GM21737 (cell line): ENCODE measurements at regions not wholly inside any gene's neighbourhood (a gene's known extent, or its start where the extent isn't known, plus 50 kb on each side); places are given as distances from the start of the nearest gene placed in this dataset.

ENCODE experiments used
- ATAC-seq: cut with Tn5 transposase; IDR thresholded peaks from one replicate; pipeline ENCODE4 v1.9.1; 2021; ENCODE audit warnings: mild to moderate bottlenecking, moderate library complexity; ENCODE audit not compliant: unreplicated experiment

DNA sequence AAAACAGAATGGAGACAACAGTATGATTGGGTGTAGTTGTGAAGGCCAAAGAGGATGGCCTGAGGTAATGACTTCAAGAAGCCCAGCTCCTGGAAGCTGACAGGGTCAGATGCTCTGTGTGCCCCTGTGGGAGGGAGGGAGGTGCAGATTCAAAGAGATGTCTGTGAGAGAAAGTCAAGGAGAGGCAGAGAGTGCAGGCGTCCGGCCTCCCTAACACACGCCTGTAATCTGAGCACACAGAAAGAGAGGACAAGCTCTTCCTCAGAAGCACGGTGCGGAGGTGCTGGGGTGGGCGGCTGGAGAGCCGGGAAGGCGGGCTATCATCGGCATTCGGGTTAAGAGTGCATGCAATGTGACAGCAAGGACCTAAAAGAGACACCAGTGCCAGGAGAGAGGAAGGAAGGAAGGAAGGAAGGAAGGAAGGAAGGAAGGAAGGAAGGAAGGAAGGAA lies 238.2 kb upstream of the HES1 start:
- ATAC-seq = no peak

DNA sequence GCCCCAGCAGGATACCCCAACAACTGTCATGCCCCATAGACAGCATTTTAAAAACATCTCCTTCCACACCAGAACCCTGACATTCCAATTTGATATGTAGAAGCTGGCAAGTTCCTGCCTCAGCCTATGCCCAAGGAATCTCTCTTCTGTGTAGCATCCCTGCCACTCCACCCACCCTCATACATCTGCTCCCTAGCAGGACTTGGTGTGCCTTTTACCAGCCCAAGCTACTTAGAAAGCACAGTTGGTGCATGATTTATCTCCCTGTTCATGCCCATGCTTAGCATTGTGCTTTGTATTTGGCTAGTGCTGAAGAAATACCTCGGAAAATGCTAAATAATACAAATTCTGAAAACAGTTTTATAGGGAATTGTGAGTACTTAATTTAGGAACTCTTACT lies 236.9 kb upstream of the HES1 start:
- no peak for ATAC-seq

DNA sequence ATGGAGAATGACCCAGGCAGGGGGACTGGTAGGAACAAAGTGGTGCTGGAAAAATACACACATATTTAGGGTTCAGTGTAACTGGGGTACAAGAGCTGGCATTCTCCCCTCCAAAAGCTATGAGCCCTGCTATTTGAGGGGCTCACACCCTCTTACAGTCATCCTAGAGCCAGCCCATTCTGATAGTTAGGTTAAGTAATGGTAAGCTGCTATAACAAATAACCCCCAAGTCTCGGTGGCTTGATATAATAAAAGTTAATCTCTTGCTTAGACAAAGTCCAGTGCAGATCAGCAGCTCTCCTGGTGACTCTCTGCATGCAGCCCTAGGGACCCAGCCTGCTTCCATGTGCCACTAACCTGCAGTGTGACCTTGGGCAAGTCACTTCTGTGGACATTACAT lies 234.9 kb upstream of the HES1 start:
- ATAC-seq = no peak

DNA sequence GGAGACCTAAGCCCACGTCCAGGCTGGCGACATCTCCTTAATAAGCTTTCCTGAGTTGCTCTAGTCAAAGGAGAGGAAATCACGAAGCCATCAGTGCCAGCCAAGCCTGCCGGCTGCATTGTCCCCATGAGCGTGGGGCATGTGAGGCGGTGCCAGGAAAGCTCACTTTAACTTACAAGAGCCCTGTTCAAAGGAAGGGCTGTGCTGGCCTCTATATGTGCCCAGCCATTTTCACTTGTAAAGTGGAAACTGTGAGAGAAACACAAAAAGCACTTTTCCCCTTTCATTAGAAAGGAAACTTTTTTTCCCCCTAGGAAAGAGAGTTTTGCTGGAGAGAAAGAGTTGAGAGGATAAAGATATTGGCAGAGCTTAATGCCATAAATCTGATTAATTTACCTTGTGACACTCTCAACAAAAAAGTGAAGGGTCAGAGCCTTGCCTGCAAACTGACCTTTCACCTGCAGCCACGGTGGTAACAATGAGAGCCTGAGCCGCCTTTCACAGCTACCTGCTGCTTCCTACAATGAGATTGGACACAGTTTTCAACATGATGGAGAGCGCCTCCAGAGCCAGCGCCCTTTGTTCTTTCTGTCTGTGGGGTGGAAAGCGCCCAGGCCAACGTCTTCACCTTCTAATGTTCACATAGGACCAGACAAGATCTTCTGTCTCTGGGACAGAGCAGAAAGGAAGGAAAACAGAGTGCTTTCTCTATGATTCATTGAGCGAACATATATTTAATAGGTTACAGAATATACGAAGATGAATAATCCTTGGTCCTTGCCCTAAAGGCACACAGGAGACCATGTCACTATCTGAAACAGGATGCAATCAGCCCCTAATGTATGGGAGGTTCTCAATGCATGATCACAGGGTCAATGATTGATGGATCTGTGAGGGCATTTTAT lies 233.1 kb upstream of the HES1 start:
- ATAC-seq = no peak

DNA sequence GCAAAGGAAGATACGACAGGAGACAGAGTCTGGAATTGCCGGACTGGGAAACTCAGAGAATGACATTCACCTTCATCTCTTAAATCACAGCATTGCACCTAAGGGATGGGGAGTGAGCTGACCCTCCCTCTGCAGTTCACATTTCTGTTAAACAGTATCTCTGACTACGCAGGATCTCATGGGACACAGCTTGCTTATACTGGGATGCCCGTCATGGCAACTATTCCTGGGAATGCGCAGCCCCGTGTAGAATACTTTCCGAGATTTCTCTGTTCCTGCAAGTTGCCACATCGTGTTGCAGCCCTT lies 232.5 kb upstream of the HES1 start:
- no peak for ATAC-seq

DNA sequence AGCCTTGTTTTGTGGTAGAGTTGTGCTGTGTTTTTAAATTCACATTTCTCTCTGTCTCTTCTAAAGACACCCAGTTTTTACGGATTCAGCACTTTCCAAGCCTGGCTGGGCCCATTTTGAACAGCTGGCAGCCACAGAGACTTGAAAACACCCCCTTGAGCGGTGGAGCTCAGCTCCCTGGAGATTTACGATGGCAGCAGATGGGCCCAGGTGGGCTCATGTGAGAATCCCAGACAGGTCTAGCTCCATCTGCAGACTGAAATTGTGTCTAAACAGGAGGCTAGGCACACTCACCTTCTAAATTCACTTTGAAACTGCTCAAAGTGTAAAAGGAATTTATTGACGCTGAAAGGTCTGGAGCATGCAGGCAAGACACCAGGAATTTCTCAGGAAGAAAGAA lies 232.0 kb upstream of the HES1 start:
- ATAC-seq = no peak

DNA sequence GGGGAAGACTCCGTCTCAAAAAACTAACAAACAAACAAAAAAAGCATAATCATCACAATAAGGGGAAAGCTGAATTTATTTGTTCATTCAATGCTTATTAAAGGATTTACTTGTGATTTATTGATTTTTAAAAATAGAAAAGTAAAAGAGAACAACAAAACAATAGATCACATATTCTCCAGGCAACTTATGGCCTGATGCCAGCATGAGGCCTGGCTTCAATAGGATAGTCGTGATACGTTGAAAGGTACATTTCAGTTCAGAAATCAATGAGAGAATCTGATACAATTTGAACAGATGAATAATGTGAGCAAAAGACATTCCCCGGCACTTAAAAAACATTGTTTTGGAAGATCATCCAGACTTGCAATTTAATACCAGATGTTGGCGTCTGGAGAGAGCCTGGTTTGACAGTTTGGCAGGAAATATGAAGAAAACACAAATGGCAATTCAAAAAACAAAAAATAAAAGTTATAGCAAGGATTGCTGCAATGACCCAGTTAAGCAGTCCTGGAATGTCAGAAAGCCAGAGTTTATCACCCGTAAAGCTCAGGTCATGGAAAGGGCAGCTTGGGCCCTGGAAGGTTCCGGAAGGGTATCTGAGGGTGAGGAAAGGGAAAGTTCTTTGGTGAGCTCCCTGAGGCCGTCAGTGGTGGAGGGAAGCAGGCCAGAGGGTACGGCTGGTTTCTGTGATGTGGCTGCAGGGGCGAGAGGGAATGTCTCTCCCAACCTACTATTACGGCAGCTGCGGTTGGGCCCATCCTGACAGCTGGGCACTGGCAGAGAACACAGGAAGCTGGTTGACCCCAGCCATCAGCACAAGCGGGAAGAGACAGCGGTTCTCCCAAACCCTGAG lies 230.2 kb upstream of the HES1 start:
- ATAC-seq = no peak

DNA sequence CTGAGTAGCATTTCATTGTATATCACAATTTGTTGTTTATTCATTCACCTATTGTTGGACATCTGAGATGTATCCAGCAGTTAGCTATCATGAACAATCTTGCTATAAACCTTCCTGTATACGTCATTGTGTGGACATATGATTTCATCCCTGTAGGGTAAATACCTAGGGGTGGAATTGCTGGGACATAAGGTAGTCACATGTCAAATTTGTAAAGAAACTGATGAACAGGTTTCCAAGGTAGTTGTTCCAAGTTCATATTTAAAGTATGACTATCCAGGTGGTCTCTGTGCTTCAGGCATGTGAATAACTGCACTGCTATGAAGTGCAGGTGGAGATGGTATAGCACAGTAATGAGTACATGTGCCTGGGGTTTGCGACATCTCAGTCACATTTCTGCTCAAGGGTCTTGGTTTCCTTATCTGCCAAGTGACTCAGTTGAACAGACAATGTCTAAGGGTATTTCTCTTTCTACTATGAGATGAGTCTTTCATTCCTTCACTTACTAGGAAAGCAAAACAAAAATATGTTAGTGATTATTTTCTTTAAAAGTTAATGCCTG lies 229.0 kb upstream of the HES1 start:
- no peak for ATAC-seq

DNA sequence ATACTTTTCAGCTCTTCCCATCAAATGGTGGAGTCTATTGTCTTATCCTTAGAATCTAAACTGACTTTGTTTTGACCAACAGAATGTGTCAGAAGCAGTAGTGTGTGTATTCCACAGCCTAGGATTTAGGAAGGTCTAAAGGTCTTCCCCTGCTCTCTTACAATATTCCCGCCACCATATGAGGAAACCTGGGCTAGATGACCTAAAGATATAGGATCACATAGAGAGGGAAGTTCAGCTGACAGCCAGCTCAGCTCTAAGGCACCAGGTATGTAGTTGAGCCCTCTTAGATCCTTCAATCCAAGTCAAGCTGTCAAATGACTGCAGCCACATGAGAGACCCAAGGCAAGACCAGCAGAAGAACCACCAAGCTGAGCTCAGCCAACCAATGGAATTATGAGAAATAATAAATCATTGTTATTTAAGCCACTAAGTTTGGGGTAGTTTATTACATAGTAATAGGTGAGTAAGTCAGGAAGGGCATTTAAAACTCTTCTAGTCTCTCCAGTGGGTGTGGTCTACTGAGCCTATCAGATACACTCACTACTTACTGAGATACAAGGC lies 227.7 kb upstream of the HES1 start:
- ATAC-seq = no peak

DNA sequence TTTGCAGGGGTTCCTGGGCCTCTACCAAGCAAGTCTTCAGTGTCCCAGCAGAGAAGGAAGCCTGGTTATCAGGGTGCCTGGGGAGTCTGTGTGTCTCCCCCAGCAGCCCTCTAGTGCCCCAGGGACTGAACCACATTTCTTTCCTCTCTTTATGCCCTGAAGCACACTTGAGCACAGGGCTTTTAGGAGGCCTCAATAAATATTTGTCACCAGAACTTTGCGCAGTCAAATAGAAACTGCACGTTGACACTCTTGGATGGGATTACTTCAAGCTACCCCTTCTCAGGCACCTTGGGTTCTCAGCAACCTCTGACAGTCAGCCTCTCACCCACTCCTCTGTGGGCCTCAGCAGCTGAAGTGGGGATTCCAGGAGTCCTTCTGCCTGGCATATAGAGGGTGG lies 226.6 kb upstream of the HES1 start:
- no peak for ATAC-seq

DNA sequence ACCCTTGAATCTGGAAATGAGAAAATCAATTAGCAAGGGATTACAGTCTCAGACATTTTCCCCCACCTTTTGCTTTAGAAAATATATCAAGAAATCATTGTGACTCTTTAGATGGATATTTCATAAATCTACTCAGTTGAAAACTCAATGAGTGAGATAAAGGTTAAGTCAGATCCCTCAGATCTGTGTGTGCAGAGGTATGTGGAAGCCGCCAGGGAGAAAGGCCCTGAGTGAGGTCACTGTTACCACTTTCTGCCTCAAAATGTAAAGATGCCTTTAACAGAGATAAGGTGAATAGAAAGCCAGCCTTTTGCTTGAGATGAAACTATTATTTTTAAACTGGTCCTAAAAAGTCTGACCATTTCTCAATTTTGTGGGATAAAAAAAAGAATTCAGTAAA lies 225.6 kb upstream of the HES1 start:
- ATAC-seq = no peak

DNA sequence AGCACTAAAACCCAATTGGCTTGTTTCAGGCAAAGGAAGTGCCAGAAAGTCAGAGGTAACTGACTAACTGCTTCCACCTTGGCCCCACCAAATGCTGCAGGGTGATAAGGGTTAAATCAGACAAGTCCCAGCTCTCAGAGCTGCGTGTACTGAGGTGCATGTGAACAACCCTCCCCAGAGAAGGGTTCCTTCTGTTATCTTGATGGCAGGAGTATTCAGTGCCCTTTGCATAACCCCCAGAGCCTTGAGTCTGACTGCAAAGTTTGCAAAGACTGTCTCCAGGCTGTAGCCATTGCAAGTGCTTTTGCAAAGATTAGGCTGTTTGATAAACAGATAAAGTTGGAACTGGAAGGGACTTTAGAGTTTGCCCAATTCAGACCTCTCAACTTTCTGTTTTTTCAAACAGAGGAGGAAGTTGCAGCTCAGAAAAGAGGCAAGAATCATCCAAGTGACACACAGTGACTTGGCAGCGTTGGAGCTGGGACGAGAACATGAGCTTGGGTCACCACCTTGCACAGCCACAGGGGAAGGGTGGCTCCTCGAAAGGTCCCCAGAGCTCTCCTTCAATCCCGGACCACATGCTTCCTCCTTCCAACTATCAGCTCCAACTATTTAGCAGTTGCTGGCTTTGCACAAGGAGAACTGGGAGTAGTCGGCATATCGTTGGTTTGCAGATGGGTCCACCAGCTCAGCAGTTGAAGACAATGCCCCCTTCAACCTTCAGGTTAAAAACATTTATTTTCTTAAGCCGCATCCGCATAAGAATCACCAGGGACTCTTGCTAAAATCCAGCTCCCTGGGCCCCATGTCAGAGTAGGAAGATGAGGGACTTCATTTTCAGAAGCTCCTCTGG lies 224.8 kb upstream of the HES1 start:
- no peak for ATAC-seq

DNA sequence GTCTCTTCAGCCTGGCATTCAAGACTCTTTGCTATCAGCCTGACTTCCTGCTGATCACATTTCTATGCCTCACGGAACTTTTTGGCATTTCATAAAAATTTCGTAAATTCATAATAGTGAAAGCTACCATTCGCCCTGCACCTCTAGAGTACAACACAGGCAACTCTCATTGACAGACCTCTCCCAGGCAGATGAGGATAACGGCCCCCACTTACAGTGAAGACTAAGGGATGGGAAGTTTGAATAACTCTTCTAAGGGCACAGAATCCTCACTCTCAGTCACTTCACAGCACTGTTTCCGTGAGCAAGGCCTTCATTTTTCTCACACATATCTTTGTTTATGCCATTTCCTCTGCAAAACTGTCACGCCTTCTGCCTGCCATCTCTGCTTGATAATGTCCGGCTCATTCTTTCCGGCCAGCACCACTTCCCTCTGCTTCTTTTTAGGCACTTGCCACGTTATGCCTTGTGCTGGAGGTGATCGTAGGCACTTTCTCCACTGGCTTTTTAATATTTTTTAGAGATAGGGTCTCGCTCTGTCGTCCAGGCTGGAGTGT lies 224.1 kb upstream of the HES1 start:
- no peak for ATAC-seq

DNA sequence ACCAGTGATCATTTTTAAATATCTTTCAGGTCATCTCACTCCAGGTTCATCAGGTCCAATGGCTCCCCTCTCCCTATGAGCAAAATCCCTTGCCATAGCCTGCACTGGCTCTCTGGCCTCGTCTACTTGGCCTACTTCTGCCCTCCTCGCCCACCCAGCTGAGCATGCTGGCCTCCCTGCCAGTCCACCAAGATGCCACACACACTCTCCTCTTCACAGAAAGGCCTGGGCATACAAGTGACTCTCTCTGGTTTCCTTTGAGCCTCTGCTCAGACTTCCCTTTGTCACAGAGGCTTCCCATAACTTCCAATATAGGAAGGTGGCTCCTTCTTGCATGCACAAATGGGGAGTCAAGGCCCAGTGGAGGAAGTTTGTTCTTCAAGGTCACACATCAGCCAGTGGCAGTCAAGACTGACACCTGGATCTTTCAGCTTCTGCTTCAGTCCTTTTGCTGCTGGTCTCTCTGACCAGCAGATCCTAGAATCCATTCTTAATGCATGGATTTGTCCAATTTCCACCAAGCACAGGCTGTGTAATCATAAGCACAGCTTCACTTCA lies 223.2 kb upstream of the HES1 start:
- no peak for ATAC-seq

DNA sequence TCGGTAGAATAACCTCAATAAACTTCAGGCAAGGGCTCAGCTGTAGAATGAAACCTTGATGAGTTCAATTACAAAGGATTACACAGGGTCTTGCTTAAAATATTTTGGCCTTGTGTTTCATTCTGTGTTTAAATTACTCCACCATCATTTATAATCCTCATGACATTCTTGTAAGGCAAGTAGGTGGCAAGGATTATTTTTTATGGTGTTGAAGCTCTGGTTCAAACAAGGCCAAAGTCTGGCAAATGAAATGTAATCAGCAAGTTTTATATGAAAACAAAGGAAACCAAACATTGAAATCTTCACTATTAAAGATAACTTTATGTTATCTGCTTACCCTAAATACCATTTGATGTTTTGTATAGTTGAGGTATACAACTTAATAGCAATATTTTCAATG lies 221.3 kb upstream of the HES1 start:
- no peak for ATAC-seq

DNA sequence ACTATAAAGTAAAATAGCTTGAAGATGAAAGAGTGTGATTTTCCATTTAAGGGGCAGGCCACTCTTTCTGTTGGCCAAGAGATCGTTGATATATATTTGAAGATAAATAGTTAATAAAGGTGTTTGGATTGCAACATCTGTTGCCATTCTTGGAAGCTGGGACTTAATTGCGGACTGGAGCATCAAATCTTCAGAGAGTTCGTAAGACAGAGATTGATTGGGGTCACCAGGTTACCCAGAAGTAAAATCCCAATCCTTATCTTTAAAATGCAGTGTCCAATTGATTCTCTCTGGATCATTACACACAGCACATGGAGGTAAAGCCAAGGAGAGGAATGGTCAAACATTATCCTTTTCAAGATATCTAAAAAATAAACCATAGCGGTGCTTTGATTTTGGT lies 220.8 kb upstream of the HES1 start:
- no peak for ATAC-seq

DNA sequence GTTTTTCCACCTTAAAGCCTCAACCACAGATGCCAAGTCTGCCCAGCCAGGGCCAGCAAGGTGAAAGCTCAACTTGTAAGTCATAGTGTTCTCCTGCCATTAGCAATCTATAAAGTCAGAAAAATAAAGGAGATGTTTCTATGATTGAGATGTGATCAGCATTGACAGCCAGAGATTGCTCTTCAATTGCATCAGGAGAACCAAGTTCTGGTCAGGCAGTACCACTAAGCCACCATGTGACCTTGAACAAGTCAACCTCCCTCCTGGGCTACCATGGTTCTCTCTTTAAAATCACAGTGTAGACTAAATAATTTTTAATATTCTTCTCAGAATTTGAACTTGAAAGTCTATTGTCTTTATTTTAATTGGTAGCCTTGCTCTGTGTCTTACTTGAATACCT lies 220.3 kb upstream of the HES1 start:
- ATAC-seq = no peak

DNA sequence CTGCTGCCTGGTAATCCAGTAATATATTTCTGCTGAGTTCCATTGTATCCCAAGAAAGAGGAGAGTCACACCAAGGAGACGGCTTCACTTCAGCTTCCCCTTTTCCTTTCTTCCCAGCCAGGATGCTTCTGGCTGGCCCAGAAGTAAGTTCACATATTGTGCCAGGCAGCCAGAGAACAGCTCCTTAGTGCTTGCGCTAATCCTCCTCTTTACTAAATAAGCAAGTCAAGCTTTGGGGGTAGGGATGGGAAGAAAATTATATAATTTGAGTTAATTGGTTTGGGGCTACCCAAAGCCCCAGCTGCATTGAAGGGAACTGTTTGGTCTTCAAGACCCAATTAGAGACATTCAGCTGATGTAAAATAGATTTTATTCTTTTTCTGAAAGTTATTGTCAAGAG lies 218.8 kb upstream of the HES1 start:
- no peak for ATAC-seq

DNA sequence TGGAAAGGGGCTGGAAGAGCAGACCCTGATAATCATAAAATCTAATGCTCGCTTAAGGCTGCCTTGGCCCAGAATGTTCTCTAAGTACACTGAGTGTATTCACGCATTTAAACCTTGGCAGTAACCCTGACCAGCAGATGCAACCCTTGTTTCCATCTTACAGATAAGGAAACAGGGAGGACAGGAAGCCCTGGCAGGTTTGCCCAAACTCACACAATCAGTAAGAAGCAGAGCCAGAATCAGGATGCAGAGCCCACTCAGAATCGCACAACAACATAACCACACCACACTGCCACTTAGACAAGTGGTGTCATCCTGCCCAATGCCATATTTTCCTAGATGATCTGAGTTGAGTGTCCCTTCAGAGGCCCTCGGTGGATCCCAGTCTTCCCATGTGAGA lies 214.5 kb upstream of the HES1 start:
- no peak for ATAC-seq
